ENCODE measurements at regions not wholly inside any gene's neighbourhood (a gene's known extent, or its start where the extent isn't known, plus 50 kb on each side); places are given as distances from the start of the nearest gene placed in this dataset.
"Not testable (repeated sequence)": the region's sequence is repeated elsewhere in the genome, so short reads cannot be mapped to it uniquely, and the experiment has no call there.

- DNase-seq (ENCODE audit: low read depth in 2 of 2) = not testable (repeated sequence)
Measured at GRCh38 chr2:184060268-184060667, 538.1 kb upstream of the ZNF804A start.

GRCh38 chr2:184067502-184067901 is 530.8 kb upstream of the ZNF804A start:
- DNase-seq (ENCODE audit: low read depth in 2 of 2) = no peak

GRCh38 chr2:184072470-184072869 is 525.9 kb upstream of the ZNF804A start:
- no peak for DNase-seq (ENCODE audit: low read depth in 2 of 2)

- no peak for DNase-seq (ENCODE audit: low read depth in 2 of 2)
Measured at GRCh38 chr2:184078496-184078895, 519.8 kb upstream of the ZNF804A start.

- no peak for DNase-seq (ENCODE audit: low read depth in 2 of 2)
Measured at GRCh38 chr2:184091456-184091855, 506.9 kb upstream of the ZNF804A start.

- DNase-seq (ENCODE audit: low read depth in 2 of 2) = no peak
Measured at GRCh38 chr2:184113696-184114403, 484.5 kb upstream of the ZNF804A start.

GRCh38 chr2:184114439-184114838 is 483.9 kb upstream of the ZNF804A start:
- no peak for DNase-seq (ENCODE audit: low read depth in 2 of 2)

- DNase-seq (ENCODE audit: low read depth in 2 of 2) = no peak
Measured at GRCh38 chr2:184119989-184120800, 478.1 kb upstream of the ZNF804A start.

- no peak for DNase-seq (ENCODE audit: low read depth in 2 of 2)
Measured at GRCh38 chr2:184125867-184126266, 472.5 kb upstream of the ZNF804A start.

- no peak for DNase-seq (ENCODE audit: low read depth in 2 of 2)
Measured at GRCh38 chr2:184129073-184129472, 469.3 kb upstream of the ZNF804A start.

GRCh38 chr2:184137955-184138354 is 460.4 kb upstream of the ZNF804A start:
- no peak for DNase-seq (ENCODE audit: low read depth in 2 of 2)

- no peak for DNase-seq (ENCODE audit: low read depth in 2 of 2)
Measured at GRCh38 chr2:184141866-184142265, 456.5 kb upstream of the ZNF804A start.

GRCh38 chr2:184154438-184154837 is 443.9 kb upstream of the ZNF804A start:
- peak in 1 of 2 donors; percentile 1 for DNase-seq (ENCODE audit: low read depth in 2 of 2)

GRCh38 chr2:184155791-184156190 is 442.5 kb upstream of the ZNF804A start:
- DNase-seq (ENCODE audit: low read depth in 2 of 2) = no peak

- no peak for DNase-seq (ENCODE audit: low read depth in 2 of 2)
Measured at GRCh38 chr2:184157141-184157540, 441.2 kb upstream of the ZNF804A start.

- no peak for DNase-seq (ENCODE audit: low read depth in 2 of 2)
Measured at GRCh38 chr2:184162426-184162825, 435.9 kb upstream of the ZNF804A start.

GRCh38 chr2:184168823-184169222 is 429.5 kb upstream of the ZNF804A start:
- DNase-seq (ENCODE audit: low read depth in 2 of 2) = not testable (repeated sequence)

GRCh38 chr2:184169366-184169765 is 429.0 kb upstream of the ZNF804A start:
- no peak for DNase-seq (ENCODE audit: low read depth in 2 of 2)

GRCh38 chr2:184174493-184175104 is 423.7 kb upstream of the ZNF804A start:
- DNase-seq (ENCODE audit: low read depth in 2 of 2) = no peak

GRCh38 chr2:184178229-184178628 is 420.1 kb upstream of the ZNF804A start:
- no peak for DNase-seq (ENCODE audit: low read depth in 2 of 2)

- DNase-seq (ENCODE audit: low read depth in 2 of 2) = no peak
Measured at GRCh38 chr2:184186436-184186835, 411.9 kb upstream of the ZNF804A start.

- no peak for DNase-seq (ENCODE audit: low read depth in 2 of 2)
Measured at GRCh38 chr2:184187421-184187971, 410.8 kb upstream of the ZNF804A start.
